Karpas-422 (cell line): ENCODE measurements at regions not wholly inside any gene's neighbourhood (a gene's known extent, or its start where the extent isn't known, plus 50 kb on each side); places are given as distances from the start of the nearest gene placed in this dataset.

Experiments used
- DNase-seq: peaks from one replicate; pipeline ENCODE4 v3.0.0-alpha.2; 2015
- H2AFZ ChIP-seq: fragments of 200-600 bp; sonication (generic); 2 replicates; pipeline ENCODE4 v1.6.1; 2014; ENCODE audit warnings: antibody characterized with exemption, low read length, mixed read lengths
- H3K27ac ChIP-seq: fragments of 200-600 bp; sonication (generic); 2 replicates; pipeline ENCODE4 v1.5.1; 2014; ENCODE audit warnings: mild to moderate bottlenecking, low read length, moderate library complexity
- H3K27me3 ChIP-seq: fragments of 200-600 bp; sonication (generic); 2 replicates; pipeline ENCODE4 v1.6.1; 2014; ENCODE audit warnings: low read length, mixed read lengths
- H3K36me3 ChIP-seq: fragments of 200-600 bp; sonication (generic); 2 replicates; pipeline ENCODE4 v1.6.1; 2014; ENCODE audit warnings: low read length, mixed read lengths; ENCODE audit not compliant: insufficient read depth
- H3K4me1 ChIP-seq: fragments of 200-600 bp; sonication (generic); 2 replicates; pipeline ENCODE4 v1.6.1; 2014; ENCODE audit warnings: mild to moderate bottlenecking, low read length, mixed read lengths
- H3K4me2 ChIP-seq: fragments of 200-600 bp; sonication (generic); 2 replicates; pipeline ENCODE4 v1.6.1; 2014; ENCODE audit warnings: low read length, low read depth, mild to moderate bottlenecking; ENCODE audit not compliant: poor library complexity, severe bottlenecking
- H3K4me3 ChIP-seq: fragments of 200-600 bp; sonication (generic); 2 replicates; pipeline ENCODE4 v1.5.1; 2014; ENCODE audit warnings: mild to moderate bottlenecking, antibody characterized with exemption, low read length, mixed read lengths
- H3K79me2 ChIP-seq: fragments of 200-600 bp; sonication (generic); 2 replicates; pipeline ENCODE4 v1.6.1; 2014; ENCODE audit warnings: mild to moderate bottlenecking, low read length, mixed read lengths
- H3K9ac ChIP-seq: fragments of 200-600 bp; sonication (generic); 2 replicates; pipeline ENCODE4 v1.6.0; 2014; ENCODE audit warnings: low read length
- H3K9me2 ChIP-seq: fragments of 200-600 bp; sonication (generic), shearing (Covaris generic); replicated peaks from 2 replicates; pipeline ENCODE4 v1.6.0; 2014; ENCODE audit warnings: mild to moderate bottlenecking, low read length, moderate library complexity; ENCODE audit not compliant: insufficient read depth
- H3K9me3 ChIP-seq: fragments of 300-700, 200-600 bp; sonication (generic); 2 replicates; pipeline ENCODE4 v1.6.1; 2014; ENCODE audit warnings: low read length, mixed read lengths
- H4K20me1 ChIP-seq: fragments of 200-600 bp; sonication (generic); 2 replicates; pipeline ENCODE4 v1.6.1; 2014; ENCODE audit warnings: mild to moderate bottlenecking, antibody characterized with exemption, low read length, low read depth; ENCODE audit not compliant: insufficient read depth

- Histone ChIP-seq H3K4me2 (no peak overlapping the region), H3K4me3 (no peak overlapping the region), H3K9ac (no peak overlapping the region), H3K79me2 (no peaks in the 10 kb centered on the region), H3K9me2 (no peaks in the 10 kb centered on the region), H3K27me3 (no peaks in the 10 kb centered on the region), H3K27ac (no peak overlapping the region), H3K9me3 (no peaks in the 10 kb centered on the region), H4K20me1 (no peaks in the 10 kb centered on the region), H3K36me3 (no peaks in the 10 kb centered on the region), H2AFZ (no peak overlapping the region), H3K4me1 (no peaks in the 10 kb centered on the region)
- no peak for DNase-seq
These were observed 262.8 kb downstream of the FBXO15 start for GRCh38 chr18:73884868-73885267.

GRCh38 chr18:73881396-73881917 is 266.2 kb downstream of the FBXO15 start:
- H3K9ac ChIP-seq: no peak overlapping the region
- no peak overlapping the region for H3K4me2 ChIP-seq
- H3K27ac ChIP-seq: no peak overlapping the region
- no peaks in the 10 kb centered on the region for H3K9me2 ChIP-seq
- H2AFZ ChIP-seq: no peak overlapping the region
- H3K27me3 ChIP-seq: no peaks in the 10 kb centered on the region; the same call in 1 of the 2 replicates
- H3K4me3 ChIP-seq: no peak overlapping the region
- H3K4me1 ChIP-seq: no peaks in the 10 kb centered on the region
- DNase-seq: no peak
- no peaks in the 10 kb centered on the region for H3K9me3 ChIP-seq
- H3K36me3 ChIP-seq: no peaks in the 10 kb centered on the region
- H4K20me1 ChIP-seq: no peaks in the 10 kb centered on the region
- H3K79me2 ChIP-seq: no peaks in the 10 kb centered on the region

DNA sequence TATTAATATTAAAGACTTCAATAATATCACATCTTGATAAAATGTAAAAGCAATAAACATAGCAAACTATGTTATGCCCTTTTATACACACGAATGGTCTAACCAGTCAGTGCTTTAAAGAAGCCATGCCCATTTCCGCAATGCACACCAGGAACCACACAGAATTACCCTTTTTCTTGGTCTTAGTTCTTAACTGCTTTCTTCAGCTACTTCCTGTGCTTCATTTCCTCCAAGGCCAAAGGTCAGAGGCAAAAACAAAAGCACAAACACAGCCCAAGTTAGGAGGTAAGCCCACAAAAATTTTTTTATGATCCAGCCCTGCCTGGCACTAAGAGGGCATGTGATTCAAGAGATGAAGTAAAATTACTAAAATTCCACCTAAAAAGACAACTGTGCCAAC is 267.2 kb downstream of the FBXO15 start:
- Histone ChIP-seq H3K9ac (no peak overlapping the region), H3K79me2 (no peaks in the 10 kb centered on the region), H3K36me3 (no peaks in the 10 kb centered on the region), H2AFZ (no peak overlapping the region), H3K4me3 (no peak overlapping the region), H3K9me3 (no peaks in the 10 kb centered on the region), H3K4me1 (no peaks in the 10 kb centered on the region), H3K27me3 (no peaks in the 10 kb centered on the region; the same call in 1 of the 2 replicates), H3K27ac (no peak overlapping the region), H3K4me2 (no peak overlapping the region), H4K20me1 (no peaks in the 10 kb centered on the region), H3K9me2 (no peaks in the 10 kb centered on the region)
- no peak for DNase-seq

- no peak for DNase-seq
- Histone ChIP-seq H3K27ac (no peak overlapping the region), H3K9ac (no peak overlapping the region), H3K79me2 (no peaks in the 10 kb centered on the region), H3K9me2 (no peaks in the 10 kb centered on the region), H2AFZ (no peak overlapping the region), H3K4me1 (no peaks in the 10 kb centered on the region), H3K4me2 (no peak overlapping the region), H3K36me3 (no peaks in the 10 kb centered on the region), H3K27me3 (no peaks in the 10 kb centered on the region; the same call in 1 of the 2 replicates), H3K9me3 (no peaks in the 10 kb centered on the region), H4K20me1 (no peaks in the 10 kb centered on the region), H3K4me3 (no peak overlapping the region)
These were observed 267.9 kb downstream of the FBXO15 start for GRCh38 chr18:73879766-73880165.

DNA sequence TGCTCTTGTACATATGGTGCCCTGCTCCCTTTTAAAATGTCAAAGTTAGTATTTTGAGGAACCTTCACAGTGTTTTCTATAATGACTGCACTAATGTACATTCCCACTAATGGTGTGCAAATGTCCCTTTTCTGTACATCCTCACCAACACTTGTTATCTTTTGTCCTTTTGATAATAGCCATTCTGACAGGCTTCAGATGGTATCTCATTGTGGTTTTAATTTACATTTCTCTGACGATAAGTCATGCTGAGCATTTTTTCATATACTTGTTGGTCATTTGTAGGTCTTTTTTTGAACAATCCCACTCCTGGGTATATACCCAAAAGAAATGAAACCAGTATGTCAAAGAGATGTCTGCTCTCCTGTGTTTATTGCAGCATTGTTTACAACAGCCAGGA is 268.3 kb downstream of the FBXO15 start:
- H3K9me3 ChIP-seq: no peaks in the 10 kb centered on the region
- no peaks in the 10 kb centered on the region; the same call in 1 of the 2 replicates for H3K27me3 ChIP-seq
- no peak overlapping the region for H3K27ac ChIP-seq
- no peaks in the 10 kb centered on the region for H3K79me2 ChIP-seq
- no peak overlapping the region for H3K4me3 ChIP-seq
- no peak for DNase-seq
- H3K4me1 ChIP-seq: no peaks in the 10 kb centered on the region
- H3K36me3 ChIP-seq: no peaks in the 10 kb centered on the region
- no peak overlapping the region for H2AFZ ChIP-seq
- no peaks in the 10 kb centered on the region for H3K9me2 ChIP-seq
- no peak overlapping the region for H3K9ac ChIP-seq
- no peaks in the 10 kb centered on the region for H4K20me1 ChIP-seq
- no peak overlapping the region for H3K4me2 ChIP-seq

DNA sequence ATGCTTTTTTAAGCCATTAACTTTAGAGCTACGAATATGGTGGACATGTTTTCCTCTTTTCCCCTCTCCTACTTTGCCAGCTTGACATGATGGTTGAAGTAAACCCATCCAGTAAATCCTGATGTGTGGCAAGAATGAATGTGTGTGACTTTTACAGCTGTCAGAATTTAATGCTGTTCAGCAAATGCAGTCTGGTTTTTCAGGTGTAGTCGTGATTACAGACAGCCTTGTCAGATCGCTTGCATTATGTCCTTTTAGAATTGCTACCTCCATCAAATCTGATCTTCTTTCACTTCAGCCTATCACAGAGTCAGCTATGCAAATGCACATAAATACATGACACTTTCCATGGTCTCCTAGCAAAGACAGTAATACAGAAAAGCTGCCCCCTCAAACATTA is 278.5 kb downstream of the FBXO15 start:
- H3K9ac ChIP-seq: no peak overlapping the region
- no peaks in the 10 kb centered on the region for H3K9me3 ChIP-seq
- H3K27me3 ChIP-seq: no peaks in the 10 kb centered on the region
- no peak overlapping the region for H3K27ac ChIP-seq
- no peak overlapping the region for H2AFZ ChIP-seq
- no peak overlapping the region for H3K4me3 ChIP-seq
- H3K36me3 ChIP-seq: no peaks in the 10 kb centered on the region
- no peak overlapping the region for H3K4me2 ChIP-seq
- H3K79me2 ChIP-seq: no peaks in the 10 kb centered on the region
- no peaks in the 10 kb centered on the region for H3K9me2 ChIP-seq
- no peaks in the 10 kb centered on the region for H3K4me1 ChIP-seq
- no peak for DNase-seq
- no peaks in the 10 kb centered on the region for H4K20me1 ChIP-seq

- no peak for DNase-seq
- Histone ChIP-seq H3K4me2 (no peak overlapping the region), H3K9me2 (no peaks in the 10 kb centered on the region), H3K27ac (no peak overlapping the region), H3K4me1 (no peaks in the 10 kb centered on the region), H3K4me3 (no peak overlapping the region), H3K27me3 (no peaks in the 10 kb centered on the region), H3K9ac (no peak overlapping the region), H4K20me1 (no peaks in the 10 kb centered on the region), H3K79me2 (no peaks in the 10 kb centered on the region), H3K36me3 (no peaks in the 10 kb centered on the region), H3K9me3 (no peaks in the 10 kb centered on the region), H2AFZ (no peak overlapping the region)
These were observed 285.9 kb downstream of the FBXO15 start for GRCh38 chr18:73861771-73862170.

DNA sequence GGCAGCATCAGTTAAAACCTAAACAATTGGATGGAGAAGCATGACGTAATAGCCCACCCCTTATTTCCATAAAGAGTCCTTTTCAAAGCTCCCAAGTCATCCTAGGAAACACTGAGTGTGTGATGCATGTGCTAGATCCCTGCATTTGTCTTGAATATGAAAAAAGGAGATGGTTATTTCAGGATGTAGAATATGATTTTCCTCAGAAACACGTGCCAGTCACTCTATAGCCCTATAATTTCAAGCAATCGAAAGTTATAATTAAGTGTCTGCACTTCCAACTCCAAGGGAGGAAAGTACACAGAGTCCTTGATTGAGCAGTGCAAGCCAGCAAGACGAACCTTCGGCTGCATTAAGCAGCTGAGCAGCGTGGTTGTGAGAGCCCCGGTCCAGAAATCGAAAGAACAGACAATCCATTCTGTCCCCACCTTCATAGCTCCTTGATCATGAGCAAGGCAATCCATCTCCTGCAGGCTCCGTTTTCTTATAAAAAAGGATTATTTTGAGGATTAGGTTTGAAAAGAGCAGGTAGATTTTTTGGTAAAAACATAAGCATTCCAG is 287.7 kb downstream of the FBXO15 start:
- DNase-seq: no peak
- Histone ChIP-seq H3K9me3 (no peaks in the 10 kb centered on the region), H3K27ac (no peak overlapping the region), H3K9ac (no peak overlapping the region), H3K9me2 (no peaks in the 10 kb centered on the region), H4K20me1 (no peaks in the 10 kb centered on the region), H3K79me2 (no peaks in the 10 kb centered on the region), H2AFZ (no peak overlapping the region), H3K27me3 (no peaks in the 10 kb centered on the region), H3K36me3 (no peaks in the 10 kb centered on the region), H3K4me3 (no peak overlapping the region), H3K4me2 (no peak overlapping the region), H3K4me1 (no peaks in the 10 kb centered on the region)
